ENCODE measurements at regions not wholly inside any gene's neighbourhood (a gene's known extent, or its start where the extent isn't known, plus 50 kb on each side); places are given as distances from the start of the nearest gene placed in this dataset.

- H3K27me3 ChIP-seq (ENCODE audit: control insufficient read depth, insufficient read depth, low read length) = peaks cover 3% of the 10 kb centered on the region
- no peak for ATAC-seq (ENCODE audit: low read depth)
- H2BK120ac ChIP-seq (ENCODE audit: low read depth, low read length) = no peak overlapping the region
- no peaks in the 10 kb centered on the region for H3K9me1 ChIP-seq (ENCODE audit: insufficient read depth, low read length)
- H3K9me3 ChIP-seq (ENCODE audit: control insufficient read depth, insufficient read depth, low read length) = no peaks in the 10 kb centered on the region
- H3K56ac ChIP-seq (ENCODE audit: extremely low read depth, insufficient read depth, low read length) = no peak overlapping the region
- H2BK5ac ChIP-seq (ENCODE audit: low read depth, low read length, poor library complexity, severe bottlenecking) = no peak overlapping the region
- H4K8ac ChIP-seq (ENCODE audit: low read depth in 2 of 2, low read length in 2 of 2) = no peak overlapping the region
- dilution Hi-C loops (cut with HindIII; ENCODE audit: low sequenced_read_pairs, unreplicated experiment) = no loop called here
- no TSS peak for BruUV-seq (replicated peaks)
- no peak overlapping the region for H2BK20ac ChIP-seq (ENCODE audit: low read depth, low read length)
- no peaks in the 10 kb centered on the region for H4K20me1 ChIP-seq (ENCODE audit: insufficient read depth, low read length)
- no peak overlapping the region for H3K27ac ChIP-seq (ENCODE audit: insufficient read depth, low read length)
- no peak overlapping the region for H3K9ac ChIP-seq (ENCODE audit: low read depth, low read length)
- no peak overlapping the region for H2AFZ ChIP-seq (replicated peaks; ENCODE audit: low read length, poor library complexity)
- no peaks in the 10 kb centered on the region for H3K36me3 ChIP-seq (ENCODE audit: control insufficient read depth, insufficient read depth, low read length)
- H3K18ac ChIP-seq (ENCODE audit: low read depth, low read length) = no peak overlapping the region
- no peaks in the 10 kb centered on the region for H3K79me1 ChIP-seq (ENCODE audit: low read depth in 1 of 2, low read length in 2 of 2)
- no peak overlapping the region for H3K4me3 ChIP-seq (ENCODE audit: insufficient read depth, low read depth, low read length)
- intact Hi-C loops (cut with micrococcal nuclease) = no loop called here
- no peak overlapping the region for H3K4ac ChIP-seq (ENCODE audit: low read depth, low read length)
- WGBS, 2 experiments (ENCODE audit: extremely low coverage in 2 of 2, insufficient read length in 1 of 2) = no CpG with 5 or more reads among the region's 1 CpG
- CTCF ChIA-PET = no interaction called here
- no peak overlapping the region for H4K5ac ChIP-seq (ENCODE audit: low read depth, low read length)
- TF ChIP-seq NFE2L2 (IDR thresholded peaks at IDR 0.05; ENCODE audit: low read depth, low read length) (no peak), RAD21 (IDR thresholded peaks at IDR 0.05; ENCODE audit: low read length) (no peak), USF2 (IDR thresholded peaks at IDR 0.05; ENCODE audit: low read depth, low read length) (no peak), FOS (IDR thresholded peaks at IDR 0.05; ENCODE audit: low read depth, low read length) (no peak), CHD1 (IDR thresholded peaks at IDR 0.05; ENCODE audit: low read depth, low read length) (no peak)
- no peak overlapping the region for H2BK15ac ChIP-seq (ENCODE audit: low read depth, low read length)
- POLR2A ChIA-PET (ENCODE audit: unreplicated experiment) = no interaction called here
- H3K23ac ChIP-seq (ENCODE audit: low read depth, low read length) = no peak overlapping the region
- no peak for DNase-seq
- H3K14ac ChIP-seq (replicated peaks; ENCODE audit: low read depth, low read length) = no peak overlapping the region
- H2AK5ac ChIP-seq (ENCODE audit: low read depth, low read length) = no peak overlapping the region
- H2AK9ac ChIP-seq (replicated peaks; ENCODE audit: low read depth, low read length, poor library complexity) = no peak overlapping the region
- in situ Hi-C loops (cut with MboI; ENCODE audit: low sequenced_read_pairs) = no loop called here
- no peak overlapping the region for H4K91ac ChIP-seq (ENCODE audit: insufficient read depth, low read depth, low read length)
- no peaks in the 10 kb centered on the region for H3K4me1 ChIP-seq (ENCODE audit: control insufficient read depth, insufficient read depth, low read length)
- H3K4me2 ChIP-seq (ENCODE audit: low read depth, low read length) = no peak overlapping the region
Observed at GRCh38 chrX:44039556-44039955, 66.4 kb upstream of the NDP start.

Data from IMR-90 (cell line).